GM21528 (cell line): ENCODE measurements at regions not wholly inside any gene's neighbourhood (a gene's known extent, or its start where the extent isn't known, plus 50 kb on each side); places are given as distances from the start of the nearest gene placed in this dataset.

Source experiments
- ATAC-seq: cut with Tn5 transposase; IDR thresholded peaks from one replicate; pipeline ENCODE4 v1.9.1; 2021; ENCODE audit warnings: mild to moderate bottlenecking, moderate library complexity; ENCODE audit not compliant: unreplicated experiment, low FRiP score

GRCh38 chr9:107674721-107675277 is 185.2 kb upstream of the KLF4 start:
- no peak for ATAC-seq

GRCh38 chr9:107673861-107674720 is 184.5 kb upstream of the KLF4 start:
- no peak for ATAC-seq

DNA sequence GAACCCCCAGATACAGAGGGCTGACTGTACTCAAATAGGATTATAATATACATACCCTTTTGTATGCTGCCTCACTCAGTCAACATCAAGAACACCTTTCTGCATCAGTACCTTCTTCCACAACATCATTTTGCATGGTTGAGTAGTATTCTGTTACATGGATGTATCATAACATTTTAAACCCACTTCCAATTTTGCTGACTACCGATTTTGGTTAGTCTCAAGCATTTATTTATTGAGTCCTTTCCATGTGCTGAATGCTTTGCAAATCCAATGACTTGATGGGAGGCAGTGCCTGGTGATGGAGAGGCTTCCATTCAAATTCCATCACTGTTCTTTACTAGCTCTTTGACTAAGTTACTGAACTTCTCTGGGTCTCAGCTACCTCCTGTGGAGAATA is 182.0 kb upstream of the KLF4 start:
- ATAC-seq, result no peak

DNA sequence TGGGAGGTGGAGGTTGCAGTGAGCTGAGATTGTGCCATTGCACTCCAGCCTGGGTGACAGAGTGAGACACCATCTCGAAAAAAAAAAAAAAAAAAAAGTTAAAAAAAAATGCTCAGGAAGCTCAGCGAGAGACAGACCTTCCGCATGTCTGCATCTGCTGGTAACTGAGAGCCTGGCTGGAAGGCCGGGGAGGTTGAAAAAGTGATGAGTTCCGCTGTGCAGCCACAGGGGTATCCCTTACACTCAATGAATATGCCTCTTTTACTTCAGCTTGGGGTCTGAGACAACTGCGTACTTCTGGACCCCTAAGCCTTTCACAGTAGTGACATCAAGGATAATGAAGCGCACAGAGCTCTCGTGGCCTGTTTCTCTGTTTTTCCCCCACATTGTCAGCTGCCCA is 179.9 kb upstream of the KLF4 start:
- no peak for ATAC-seq

DNA sequence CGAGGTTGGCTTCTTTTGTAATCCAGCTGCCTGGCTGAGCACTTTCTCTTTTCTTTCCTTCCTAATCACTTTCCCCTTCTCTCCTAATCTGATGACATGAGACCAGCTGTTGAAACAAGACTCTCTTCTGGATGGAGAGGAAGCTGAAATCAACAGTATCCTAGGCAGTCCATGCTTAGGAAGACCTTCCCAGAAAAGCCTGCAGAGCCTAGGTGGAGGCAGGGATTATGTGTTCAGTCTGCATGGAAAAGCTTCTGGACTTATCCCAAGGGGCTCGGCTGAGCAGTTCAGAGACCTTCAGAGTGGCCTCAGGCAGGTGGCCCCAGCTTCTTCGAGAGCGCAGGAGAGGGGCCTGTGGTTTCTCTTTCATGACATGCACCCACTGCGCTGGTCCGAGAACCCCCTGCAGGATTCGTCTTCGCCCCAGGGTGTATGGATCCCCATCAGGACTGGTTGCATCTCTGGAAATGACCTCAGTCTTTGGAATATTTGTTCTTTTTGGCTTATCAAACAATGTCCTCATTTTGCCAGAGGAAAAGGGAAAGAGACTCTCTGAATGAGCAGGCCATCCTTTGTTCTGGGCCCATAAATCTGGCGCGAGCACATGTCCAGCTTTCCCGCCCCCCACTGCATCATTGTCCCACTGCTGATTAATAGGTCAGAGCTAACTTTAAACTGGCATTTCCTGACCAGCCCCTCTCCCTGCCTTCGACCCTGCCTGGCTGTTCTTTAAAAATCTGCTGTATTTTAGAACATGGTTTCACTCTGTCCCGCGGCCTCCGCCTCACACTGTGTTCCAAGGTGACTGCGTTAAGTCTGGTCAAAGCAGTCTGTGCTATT is 177.9 kb upstream of the KLF4 start:
- no peak for ATAC-seq

- no peak for ATAC-seq
These were observed 175.5 kb upstream of the KLF4 start for GRCh38 chr9:107665057-107665456.

GRCh38 chr9:107660976-107661375 is 171.4 kb upstream of the KLF4 start:
- no peak for ATAC-seq

DNA sequence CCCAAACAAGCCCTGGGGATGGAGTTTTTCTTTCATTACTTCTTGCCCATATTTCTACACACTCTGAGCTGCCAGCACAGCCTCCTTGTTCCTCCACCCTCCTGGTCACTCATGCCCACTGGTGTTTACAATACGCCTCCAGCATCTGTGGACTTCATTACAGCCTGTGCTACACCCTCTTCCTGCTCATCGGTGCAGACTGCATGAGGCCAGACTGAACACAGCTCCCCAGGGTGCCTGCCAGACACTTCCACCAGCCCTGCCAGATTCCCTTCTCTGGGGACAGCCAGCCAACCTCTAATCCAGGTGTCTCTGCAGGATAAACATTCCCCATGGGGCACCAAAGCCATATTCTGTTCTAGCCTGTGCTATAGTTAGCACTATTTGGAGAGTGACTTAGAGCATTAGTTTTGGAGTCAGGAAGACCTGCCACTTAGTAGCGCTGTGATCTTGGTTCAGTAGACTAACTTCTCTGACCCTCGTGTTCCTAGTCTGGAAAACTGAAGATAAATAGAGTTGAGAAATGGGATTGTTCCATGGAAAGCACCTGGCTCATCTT is 163.8 kb upstream of the KLF4 start:
- no peak for ATAC-seq

DNA sequence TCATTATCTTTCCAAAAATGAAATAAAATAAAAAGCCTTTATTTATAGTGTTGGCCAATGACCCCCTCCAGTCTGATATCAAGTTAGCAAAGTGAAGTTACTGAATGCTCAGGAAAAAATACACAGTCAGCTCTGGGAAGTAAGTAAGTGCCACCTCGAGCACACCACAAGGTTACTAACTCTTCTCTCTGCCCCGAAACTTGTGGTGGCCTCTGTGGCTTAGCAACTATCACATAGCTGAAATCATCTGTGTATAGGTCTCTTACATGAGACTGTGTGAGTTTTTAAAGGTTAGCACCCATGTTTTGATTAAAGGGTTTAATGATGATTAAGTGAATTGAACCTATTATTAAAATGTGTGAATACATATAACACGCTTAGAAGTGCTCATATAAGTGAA is 161.4 kb upstream of the KLF4 start:
- ATAC-seq, result no peak

GRCh38 chr9:107650321-107650720 is 160.8 kb upstream of the KLF4 start:
- ATAC-seq, result no peak

DNA sequence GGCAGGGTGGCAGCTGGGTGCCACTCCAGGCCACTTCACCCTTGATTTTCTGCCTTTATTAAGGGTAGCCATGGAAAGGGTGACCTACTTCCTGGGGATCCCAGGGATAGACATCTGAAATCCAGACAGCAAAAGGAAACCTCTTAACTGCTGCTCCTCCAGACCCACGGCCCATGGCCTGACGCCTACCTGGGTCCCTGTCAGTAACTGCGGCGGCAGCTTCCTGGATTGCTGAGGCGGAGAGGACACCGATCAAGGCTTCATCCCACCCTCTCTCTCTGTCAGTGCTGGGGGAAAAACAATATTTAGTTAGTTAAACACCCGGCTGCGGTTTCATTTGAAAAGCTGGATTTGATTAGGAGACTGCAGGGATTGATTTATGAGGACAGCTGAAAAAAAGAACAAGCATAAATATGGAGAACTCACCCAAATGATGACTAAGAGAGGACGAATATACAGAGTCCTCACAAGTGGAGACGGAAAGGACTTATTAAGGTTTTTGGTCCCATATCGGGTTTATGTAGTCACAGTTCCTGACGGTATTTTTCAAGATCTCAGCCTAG is 158.7 kb upstream of the KLF4 start:
- ATAC-seq, result no peak

DNA sequence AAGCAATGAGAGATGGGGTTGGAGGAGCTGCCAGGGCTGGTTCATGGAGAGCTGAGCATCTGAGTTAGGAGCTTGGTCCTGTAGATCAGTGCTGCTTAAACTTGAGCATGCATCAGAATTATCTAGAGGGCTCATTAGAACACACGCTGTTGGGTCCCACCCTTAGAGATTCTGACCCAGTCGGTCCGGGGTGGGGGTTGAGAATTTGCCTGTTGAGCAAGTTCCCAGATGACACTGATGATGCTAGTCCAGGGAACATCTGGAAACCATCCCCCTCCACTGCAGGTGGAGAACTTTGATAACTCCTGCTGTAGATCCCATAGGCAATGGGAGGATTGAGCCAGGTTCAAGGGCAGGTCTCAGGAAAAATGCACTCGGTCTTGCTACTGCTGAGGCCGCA is 158.0 kb upstream of the KLF4 start:
- ATAC-seq, result no peak

- no peak for ATAC-seq
These were observed 157.6 kb upstream of the KLF4 start for GRCh38 chr9:107647141-107647540.

DNA sequence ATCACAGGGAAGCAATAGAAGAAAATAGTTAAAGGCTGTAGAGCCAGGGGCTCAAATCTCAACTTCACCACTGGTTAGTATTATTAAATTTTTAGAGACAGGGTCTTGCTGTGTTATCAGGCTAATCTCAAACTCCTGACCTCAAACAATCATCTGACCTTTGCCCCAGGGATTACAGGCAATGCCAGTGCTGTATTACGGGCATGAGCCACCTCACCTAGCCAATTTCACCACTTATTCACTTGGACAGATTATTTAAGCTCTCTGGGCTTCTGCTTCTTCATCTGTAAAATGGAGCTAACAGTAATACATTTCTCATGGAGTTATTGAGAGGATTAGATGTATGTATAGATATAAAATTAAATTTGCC is 155.9 kb upstream of the KLF4 start:
- ATAC-seq, result no peak

DNA sequence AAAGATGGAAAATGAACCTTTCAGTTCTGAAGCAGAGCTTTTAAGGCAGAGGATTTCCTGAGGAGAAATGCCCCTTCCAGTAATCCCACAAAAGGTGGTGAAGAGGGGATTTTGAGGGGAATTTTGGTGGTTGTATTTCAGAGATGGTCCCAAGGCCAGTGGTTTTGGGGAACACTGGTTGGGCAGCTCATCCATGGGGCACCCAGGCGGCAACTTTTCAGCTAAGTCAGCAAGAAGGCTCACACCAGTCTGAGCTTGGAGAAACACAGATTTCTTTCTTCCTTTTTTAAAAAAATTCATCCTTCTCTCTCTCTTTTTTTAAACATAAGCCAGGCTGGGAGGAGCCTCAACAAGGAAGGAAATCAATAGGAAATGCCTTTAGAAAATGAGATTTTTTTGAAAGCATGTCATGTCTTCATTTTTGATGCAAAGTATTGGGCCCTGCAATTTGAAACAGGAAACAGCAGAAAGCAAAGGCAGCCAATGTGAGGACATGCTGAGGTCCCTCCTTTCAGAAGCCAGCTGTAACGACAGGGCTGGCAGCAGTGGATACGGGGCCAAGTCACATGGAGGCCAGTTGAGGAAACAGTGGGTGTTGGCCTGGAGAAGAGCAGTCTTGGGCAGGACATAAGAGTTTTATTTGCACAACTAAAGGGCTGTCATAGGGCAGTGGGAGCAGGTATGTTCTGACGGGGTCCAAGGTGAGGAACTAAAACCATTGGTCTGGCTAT is 155.3 kb upstream of the KLF4 start:
- ATAC-seq, result no peak

GRCh38 chr9:107639426-107639825 is 149.9 kb upstream of the KLF4 start:
- no peak for ATAC-seq

DNA sequence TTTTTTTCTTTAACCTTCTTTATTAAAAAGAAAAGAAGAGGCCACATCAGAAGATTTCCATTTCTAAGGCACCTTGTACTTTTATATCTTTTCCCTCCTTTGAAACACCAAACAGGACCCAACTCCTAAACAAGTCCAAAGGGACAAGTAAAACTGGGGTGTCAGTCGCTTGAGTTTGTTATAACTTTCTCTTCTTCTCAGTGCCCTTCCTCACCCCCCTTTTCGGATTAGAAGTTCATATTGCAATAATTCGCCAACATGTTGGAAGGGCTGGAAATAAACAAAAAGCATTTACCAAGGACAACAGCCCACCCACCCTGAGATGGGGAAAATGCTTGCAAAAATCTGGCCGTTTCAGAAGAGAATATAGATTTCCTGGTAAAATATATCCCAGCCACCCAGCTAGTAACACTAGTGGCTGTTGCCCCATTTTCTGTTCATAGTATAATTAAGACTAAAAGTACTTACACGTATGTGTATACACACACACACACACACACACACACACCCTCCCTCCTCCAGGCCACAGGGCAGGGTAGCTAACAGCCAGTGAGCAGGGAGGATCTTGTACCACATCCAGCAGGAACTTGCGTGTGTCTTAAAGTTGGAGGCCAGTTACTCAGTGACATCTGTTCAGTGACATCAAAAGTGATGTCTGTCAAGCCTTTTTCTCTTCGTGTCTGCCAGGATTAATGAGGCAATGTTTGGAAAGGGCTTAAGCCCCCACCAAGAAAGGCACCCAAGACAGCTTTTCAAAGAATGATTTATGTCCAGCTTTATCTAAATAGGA is 149.1 kb upstream of the KLF4 start:
- ATAC-seq, result no peak

DNA sequence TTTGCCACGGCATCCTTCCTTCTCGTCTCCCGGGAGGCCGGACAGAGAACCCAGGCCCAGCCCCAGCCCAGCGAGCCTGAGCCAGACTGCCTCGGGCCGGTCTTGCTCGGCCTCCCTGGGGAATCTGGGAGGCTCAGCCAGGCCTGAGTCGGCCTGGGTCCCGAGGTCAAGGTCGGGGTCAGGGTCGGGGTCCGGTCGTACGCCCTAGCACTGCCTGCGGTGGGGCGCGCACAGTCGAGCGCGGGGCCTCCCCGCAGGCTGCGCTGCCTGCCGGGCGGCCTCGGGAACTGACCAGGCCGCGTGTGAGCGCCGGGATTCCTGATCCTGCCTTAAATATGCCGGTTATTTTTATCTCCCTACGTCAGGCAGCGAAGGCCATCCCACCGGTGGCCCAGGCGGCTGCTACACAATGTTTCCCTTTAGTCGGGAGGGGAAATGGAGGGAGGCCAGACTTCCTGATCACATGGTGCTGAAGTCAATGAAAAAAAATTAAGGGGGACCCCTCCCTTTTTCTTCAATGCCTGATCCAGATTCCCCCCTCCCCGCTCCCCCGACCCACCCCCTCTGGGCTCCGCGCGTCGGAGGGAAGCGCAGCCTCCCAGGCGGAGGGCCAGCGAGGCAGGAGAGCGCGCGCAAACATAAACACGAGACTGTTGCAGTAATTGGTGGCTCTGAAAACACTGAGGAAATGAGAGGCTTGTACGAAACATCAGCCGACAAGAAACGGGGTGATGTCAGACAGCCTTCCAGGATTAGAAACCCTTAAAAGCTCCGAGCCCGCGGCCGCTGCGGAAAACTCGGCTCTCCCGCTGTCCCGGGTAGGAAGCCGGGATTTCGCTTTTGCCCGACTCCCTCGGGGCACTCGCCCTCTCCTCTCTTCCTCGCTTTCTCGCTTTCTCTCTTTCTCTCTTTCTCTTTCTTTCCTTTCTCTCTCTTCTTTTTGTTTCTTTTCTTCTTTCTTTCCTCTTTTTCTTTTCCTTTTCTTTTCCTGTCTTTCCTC is 148.2 kb upstream of the KLF4 start:
- ATAC-seq, result no peak
